ENCODE measurements at regions not wholly inside any gene's neighbourhood (a gene's known extent, or its start where the extent isn't known, plus 50 kb on each side); places are given as distances from the start of the nearest gene placed in this dataset.
A peak's percentile ranks its signal among the peaks of the same experiment; 100 is the strongest.
"Not testable (repeated sequence)": the region's sequence is repeated elsewhere in the genome, so short reads cannot be mapped to it uniquely, and the experiment has no call there.

GRCh38 chr7:54252256-54253035 is 289.7 kb upstream of the VSTM2A start:
- no peak for DNase-seq (ENCODE audit: low spot score)

GRCh38 chr7:54253036-54253373 is 289.2 kb upstream of the VSTM2A start:
- DNase-seq (ENCODE audit: low spot score) = no peak

- DNase-seq (ENCODE audit: low spot score) = no peak
Measured at GRCh38 chr7:54255242-54255641, 286.9 kb upstream of the VSTM2A start.

- DNase-seq (ENCODE audit: low spot score) = no peak
Measured at GRCh38 chr7:54259185-54259584, 283.0 kb upstream of the VSTM2A start.

- no peak for DNase-seq (ENCODE audit: low spot score)
Measured at GRCh38 chr7:54260941-54261371, 281.2 kb upstream of the VSTM2A start.

GRCh38 chr7:54278847-54279246 is 263.3 kb upstream of the VSTM2A start:
- no peak for DNase-seq (ENCODE audit: low spot score)

- DNase-seq (ENCODE audit: low spot score) = no peak
Measured at GRCh38 chr7:54292171-54292925, 249.8 kb upstream of the VSTM2A start.

GRCh38 chr7:54299426-54299825 is 242.7 kb upstream of the VSTM2A start:
- DNase-seq (ENCODE audit: low spot score) = no peak

- DNase-seq (ENCODE audit: low spot score) = not testable (repeated sequence)
Measured at GRCh38 chr7:54315955-54316354, 226.2 kb upstream of the VSTM2A start.

- DNase-seq (ENCODE audit: low spot score) = no peak
Measured at GRCh38 chr7:54326592-54327167, 215.5 kb upstream of the VSTM2A start.

GRCh38 chr7:54330216-54330800 is 211.9 kb upstream of the VSTM2A start:
- peak; percentile 41 for DNase-seq (ENCODE audit: low spot score)

- DNase-seq (ENCODE audit: low spot score) = no peak
Measured at GRCh38 chr7:54331311-54331710, 210.9 kb upstream of the VSTM2A start.

- no peak for DNase-seq (ENCODE audit: low spot score)
Measured at GRCh38 chr7:54332301-54332700, 209.9 kb upstream of the VSTM2A start.

GRCh38 chr7:54333952-54334351 is 208.2 kb upstream of the VSTM2A start:
- DNase-seq (ENCODE audit: low spot score) = no peak

- DNase-seq (ENCODE audit: low spot score) = no peak
Measured at GRCh38 chr7:54336800-54337199, 205.4 kb upstream of the VSTM2A start.

- no peak for DNase-seq (ENCODE audit: low spot score)
Measured at GRCh38 chr7:54337466-54337865, 204.7 kb upstream of the VSTM2A start.

GRCh38 chr7:54338319-54338718 is 203.9 kb upstream of the VSTM2A start:
- no peak for DNase-seq (ENCODE audit: low spot score)

- DNase-seq (ENCODE audit: low spot score) = no peak
Measured at GRCh38 chr7:54339073-54339472, 203.1 kb upstream of the VSTM2A start.

GRCh38 chr7:54342458-54342857 is 199.7 kb upstream of the VSTM2A start:
- no peak for DNase-seq (ENCODE audit: low spot score)

GRCh38 chr7:54343511-54343910 is 198.7 kb upstream of the VSTM2A start:
- no peak for DNase-seq (ENCODE audit: low spot score)

- no peak for DNase-seq (ENCODE audit: low spot score)
Measured at GRCh38 chr7:54345746-54346145, 196.4 kb upstream of the VSTM2A start.

GRCh38 chr7:54349229-54349628 is 192.9 kb upstream of the VSTM2A start:
- DNase-seq (ENCODE audit: low spot score) = no peak

- DNase-seq (ENCODE audit: low spot score) = no peak
Measured at GRCh38 chr7:54354436-54354835, 187.7 kb upstream of the VSTM2A start.

Data from putamen (tissue), 1 donor.